Muscle of leg (tissue), 3 donors: ENCODE measurements at regions not wholly inside any gene's neighbourhood (a gene's known extent, or its start where the extent isn't known, plus 50 kb on each side); places are given as distances from the start of the nearest gene placed in this dataset.

Source experiments
- DNase-seq: peaks from one replicate; pipeline ENCODE4 v3.0.0; 2013
- H3K27ac ChIP-seq: one replicate; pipeline ENCODE4 v1.5.1; 2013; ENCODE audit warnings: mild to moderate bottlenecking, low read length, control low read depth
- H3K27me3 ChIP-seq: one replicate; pipeline ENCODE4 v1.6.1; 2013; ENCODE audit warnings: low read length; ENCODE audit not compliant: control insufficient read depth, insufficient read depth
- H3K36me3 ChIP-seq: one replicate; pipeline ENCODE4 v1.6.1; 2013; ENCODE audit warnings: low read length; ENCODE audit not compliant: control insufficient read depth, insufficient read depth
- H3K4me1 ChIP-seq: one replicate; pipeline ENCODE4 v1.6.1; 2013; ENCODE audit warnings: low read length; ENCODE audit not compliant: control insufficient read depth, insufficient read depth
- H3K4me3 ChIP-seq: one replicate; pipeline ENCODE4 v1.5.1; 2013; ENCODE audit warnings: low read length, control low read depth
- H3K9me3 ChIP-seq: replicated peaks from 2 replicates; pipeline ENCODE4 v1.6.1; 2013; ENCODE audit warnings: low read depth, low read length; ENCODE audit not compliant: control insufficient read depth
- WGBS: methylation state at CpG from one replicate; pipeline ENCODE4 v1.1.5; 2013; ENCODE audit warnings: missing lambda C conversion rate; ENCODE audit not compliant: insufficient coverage; 5-methylcytosine and 5-hydroxymethylcytosine counted together

DNA sequence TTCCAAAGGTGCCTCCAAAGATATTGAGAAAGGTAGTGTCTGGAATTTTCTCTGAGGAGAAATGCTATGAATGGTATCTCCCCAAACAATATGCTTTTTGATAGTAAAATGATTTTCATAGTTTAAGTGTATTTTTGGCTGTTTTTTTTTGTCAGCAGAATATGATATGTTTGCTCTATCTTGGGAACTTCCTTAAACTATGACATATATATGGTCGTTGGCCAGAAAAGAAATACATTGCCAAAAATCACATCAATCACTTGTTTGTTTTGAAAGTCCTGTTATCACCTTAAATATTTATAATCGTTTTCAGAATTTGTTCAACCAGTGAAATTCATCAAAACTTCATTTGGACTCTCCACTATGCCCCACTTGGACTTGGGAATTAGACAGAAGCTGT lies 816.9 kb downstream of the CDH11 start:
- Histone ChIP-seq H3K27me3 (no peaks in the 10 kb centered on the region), H3K9me3 (peaks cover 3% of the 10 kb centered on the region), H3K4me1 (no peaks in the 10 kb centered on the region), H3K36me3 (no peaks in the 10 kb centered on the region), H3K4me3 (no peak overlapping the region), H3K27ac (no peak overlapping the region)
- DNase-seq: no peak
- no CpG with 5 or more reads among the region's 2 CpGs for WGBS

GRCh38 chr16:64304396-64304795 lies 817.5 kb downstream of the CDH11 start:
- peak; percentile 43 for DNase-seq
- no peak overlapping the region for H3K27ac ChIP-seq

GRCh38 chr16:64297863-64298600 lies 823.8 kb downstream of the CDH11 start:
- H3K4me1 ChIP-seq: no peaks in the 10 kb centered on the region
- no peaks in the 10 kb centered on the region for H3K36me3 ChIP-seq
- H3K27ac ChIP-seq: no peak overlapping the region
- 92% methylated on average over 7 of the region's 10 CpGs for WGBS
- no peaks in the 10 kb centered on the region for H3K27me3 ChIP-seq
- no peak overlapping the region for H3K4me3 ChIP-seq
- DNase-seq: peak; percentile 40
- no peaks in the 10 kb centered on the region for H3K9me3 ChIP-seq

More at GRCh38 chr16:64304396-64304795, 817.5 kb downstream of the CDH11 start:
- peaks cover under 1% of the 10 kb centered on the region for H3K9me3 ChIP-seq
- H3K4me1 ChIP-seq: no peaks in the 10 kb centered on the region
- H3K4me3 ChIP-seq: no peak overlapping the region
- no peaks in the 10 kb centered on the region for H3K27me3 ChIP-seq
- WGBS: no CpG with 5 or more reads among the region's 1 CpG
- no peaks in the 10 kb centered on the region for H3K36me3 ChIP-seq

GRCh38 chr16:64295466-64295865 lies 826.4 kb downstream of the CDH11 start:
- no peak overlapping the region for H3K4me3 ChIP-seq
- H3K36me3 ChIP-seq: no peaks in the 10 kb centered on the region
- H3K9me3 ChIP-seq: no peaks in the 10 kb centered on the region
- H3K27ac ChIP-seq: no peak overlapping the region
- H3K27me3 ChIP-seq: no peaks in the 10 kb centered on the region
- WGBS: no CpG with 5 or more reads among the region's 2 CpGs
- H3K4me1 ChIP-seq: no peaks in the 10 kb centered on the region
- no peak for DNase-seq

DNA sequence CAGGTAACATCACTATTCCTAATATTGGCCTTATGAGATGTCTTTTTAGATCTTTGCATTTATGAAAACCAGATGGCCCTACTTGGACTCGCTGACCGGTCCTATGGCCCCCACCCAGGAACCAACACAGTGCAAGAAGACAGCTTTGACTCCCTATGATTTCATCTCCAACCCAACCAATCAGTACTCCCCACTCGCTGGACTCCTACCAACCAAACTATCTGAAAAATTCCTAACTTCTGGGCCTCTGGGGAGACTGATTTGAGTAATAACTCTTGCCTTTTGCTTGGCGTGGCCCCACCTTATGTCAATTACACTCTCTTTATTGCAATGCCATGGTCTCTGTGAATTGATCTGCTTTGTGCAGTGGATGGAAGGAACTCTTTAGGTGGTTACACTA lies 828.9 kb downstream of the CDH11 start:
- 83% methylated on average over 1 of the region's 4 CpGs for WGBS
- no peaks in the 10 kb centered on the region for H3K36me3 ChIP-seq
- peak; percentile 56 for DNase-seq
- no peaks in the 10 kb centered on the region for H3K27me3 ChIP-seq
- no peaks in the 10 kb centered on the region for H3K9me3 ChIP-seq
- H3K4me3 ChIP-seq: no peak overlapping the region
- no peaks in the 10 kb centered on the region for H3K4me1 ChIP-seq
- H3K27ac ChIP-seq: no peak overlapping the region

- Histone ChIP-seq H3K36me3 (no peaks in the 10 kb centered on the region), H3K9me3 (no peaks in the 10 kb centered on the region), H3K4me1 (no peaks in the 10 kb centered on the region), H3K27ac (no peak overlapping the region), H3K4me3 (no peak overlapping the region), H3K27me3 (no peaks in the 10 kb centered on the region)
- WGBS: no CpG with 5 or more reads among the region's 1 CpG
- DNase-seq: no peak
These were observed 829.7 kb downstream of the CDH11 start for GRCh38 chr16:64292161-64292560.

DNA sequence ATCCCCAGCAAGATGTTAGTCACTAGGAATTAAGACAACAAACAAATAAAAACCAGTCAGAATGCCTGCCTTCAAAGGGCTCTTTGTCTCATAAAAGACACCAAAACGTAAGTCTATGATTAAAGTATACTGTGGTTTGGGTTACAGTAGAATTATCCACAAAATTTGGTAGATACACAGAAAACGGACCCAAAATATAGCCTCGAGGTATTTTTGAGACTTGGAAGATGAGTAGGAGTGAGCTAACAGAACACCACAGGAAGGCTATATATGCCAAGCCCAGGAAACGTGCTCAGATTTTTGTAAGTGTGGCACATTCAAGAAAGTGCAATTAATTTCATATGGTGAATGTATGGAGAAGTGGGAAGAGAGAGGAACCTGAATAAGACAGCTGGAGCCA lies 831.4 kb downstream of the CDH11 start:
- DNase-seq: no peak
- 73% methylated on average over 3 of the region's 4 CpGs for WGBS
- Histone ChIP-seq H3K27ac (no peak overlapping the region), H3K27me3 (no peaks in the 10 kb centered on the region), H3K9me3 (no peaks in the 10 kb centered on the region), H3K36me3 (no peaks in the 10 kb centered on the region), H3K4me1 (no peaks in the 10 kb centered on the region), H3K4me3 (no peak overlapping the region)

GRCh38 chr16:64287655-64288528 lies 834.0 kb downstream of the CDH11 start:
- no peaks in the 10 kb centered on the region for H3K9me3 ChIP-seq
- H3K4me1 ChIP-seq: no peaks in the 10 kb centered on the region
- H3K27me3 ChIP-seq: no peaks in the 10 kb centered on the region
- 80% methylated on average over 1 of the region's 4 CpGs for WGBS
- no peak overlapping the region for H3K27ac ChIP-seq
- H3K4me3 ChIP-seq: no peak overlapping the region
- no peak for DNase-seq
- no peaks in the 10 kb centered on the region for H3K36me3 ChIP-seq

DNA sequence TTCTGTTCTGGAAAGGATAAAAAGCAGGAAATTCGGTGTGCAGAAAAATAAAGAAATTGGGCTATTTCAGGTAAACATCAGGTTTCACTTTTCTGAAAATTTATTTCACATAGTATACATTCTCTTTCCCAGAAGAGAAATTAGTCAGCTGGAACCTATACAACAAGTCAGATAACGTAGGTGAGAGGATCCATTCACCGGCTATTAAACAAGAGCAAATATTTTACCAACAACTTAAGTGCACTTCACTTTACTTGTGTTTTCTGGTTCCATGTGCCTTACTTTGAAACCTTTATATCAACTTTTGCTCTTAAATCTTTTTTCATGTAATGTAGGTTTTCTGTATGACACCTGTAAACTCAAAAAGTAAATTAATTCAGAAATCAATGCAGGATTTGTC lies 839.7 kb downstream of the CDH11 start:
- WGBS: 80% methylated on average over 2 of the region's 3 CpGs
- H3K9me3 ChIP-seq: no peaks in the 10 kb centered on the region
- no peak for DNase-seq
- no peaks in the 10 kb centered on the region for H3K27me3 ChIP-seq
- no peak overlapping the region for H3K27ac ChIP-seq
- H3K4me3 ChIP-seq: no peak overlapping the region
- H3K4me1 ChIP-seq: no peaks in the 10 kb centered on the region
- no peaks in the 10 kb centered on the region for H3K36me3 ChIP-seq

DNA sequence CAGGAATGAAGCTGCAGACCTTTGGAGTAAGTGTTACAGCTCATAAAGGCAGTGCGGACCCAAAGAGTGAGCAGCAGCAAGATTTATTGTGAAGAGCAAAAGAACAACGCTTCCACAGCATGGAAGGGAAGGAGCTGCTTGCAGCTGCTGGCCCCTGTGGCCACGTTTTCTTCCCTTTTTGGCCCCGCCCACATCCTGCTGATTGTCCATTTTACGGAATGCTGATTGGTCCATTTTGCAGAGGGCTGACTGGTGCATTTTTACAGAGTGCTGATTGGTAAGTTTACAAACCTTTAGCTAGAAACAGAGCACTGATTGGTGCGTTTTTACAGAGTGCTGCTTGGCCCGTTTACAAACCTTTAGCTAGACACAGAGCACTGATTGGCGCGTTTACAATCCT lies 841.5 kb downstream of the CDH11 start:
- 83% methylated on average over 5 of the region's 9 CpGs for WGBS
- Histone ChIP-seq H3K36me3 (no peaks in the 10 kb centered on the region), H3K27me3 (no peaks in the 10 kb centered on the region), H3K4me1 (no peaks in the 10 kb centered on the region), H3K9me3 (no peaks in the 10 kb centered on the region), H3K27ac (no peak overlapping the region), H3K4me3 (no peak overlapping the region)
- DNase-seq: no peak
